Mammary epithelial cell (primary cell): ENCODE measurements at regions not wholly inside any gene's neighbourhood (a gene's known extent, or its start where the extent isn't known, plus 50 kb on each side); places are given as distances from the start of the nearest gene placed in this dataset.

Experiments
- CTCF ChIP-seq, 2 donors: IDR thresholded peaks in 1 of 2; conservative IDR thresholded peaks in 1 of 2; 2 replicates each; pipeline ENCODE4 v1.5.1; 2011 to 2012; ENCODE audit warnings: inconsistent platforms in 2 of 2, low read length in 2 of 2, mild to moderate bottlenecking in 2 of 2, control low read depth in 1 of 2, low read depth in 1 of 2; ENCODE audit not compliant: insufficient read depth in 1 of 2; ENCODE audit errors: extremely low read depth in 1 of 2
- EZH2 ChIP-seq: IDR thresholded peaks from 2 replicates; pipeline ENCODE4 v1.6.1; 2012; ENCODE audit warnings: low read length, inconsistent platforms, borderline replicate concordance

DNA sequence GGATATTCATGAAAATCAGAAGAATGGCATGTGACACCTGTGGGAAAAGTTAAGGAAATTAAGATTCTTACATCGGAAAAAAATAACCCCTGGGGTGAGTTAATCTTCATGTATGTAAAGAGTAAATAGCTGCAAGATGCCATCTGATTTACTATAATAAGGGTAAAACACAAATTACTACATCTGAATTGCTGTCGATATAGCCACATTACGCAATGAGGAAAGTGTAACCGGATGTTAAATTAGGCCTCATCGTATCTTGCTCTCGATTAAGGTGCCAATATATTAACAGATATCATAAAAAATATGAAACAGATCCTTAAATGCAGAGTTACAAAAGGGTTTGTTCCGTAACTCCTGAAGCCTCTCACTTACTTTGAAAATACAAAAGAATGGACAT lies 87.4 kb upstream of the ID4 start:
- TF ChIP-seq CTCF (conservative IDR thresholded peaks at IDR 0.05 in 1 of 2, IDR thresholded peaks at IDR 0.05 in 1 of 2; ENCODE audit: extremely low read depth in 1 of 2, insufficient read depth in 1 of 2, low read depth in 1 of 2, low read length in 2 of 2) (no peak), EZH2 (no peak)
